ENCODE measurements at regions not wholly inside any gene's neighbourhood (a gene's known extent, or its start where the extent isn't known, plus 50 kb on each side); places are given as distances from the start of the nearest gene placed in this dataset.
"Not testable (repeated sequence)": the region's sequence is repeated elsewhere in the genome, so short reads cannot be mapped to it uniquely, and the experiment has no call there.

DNA sequence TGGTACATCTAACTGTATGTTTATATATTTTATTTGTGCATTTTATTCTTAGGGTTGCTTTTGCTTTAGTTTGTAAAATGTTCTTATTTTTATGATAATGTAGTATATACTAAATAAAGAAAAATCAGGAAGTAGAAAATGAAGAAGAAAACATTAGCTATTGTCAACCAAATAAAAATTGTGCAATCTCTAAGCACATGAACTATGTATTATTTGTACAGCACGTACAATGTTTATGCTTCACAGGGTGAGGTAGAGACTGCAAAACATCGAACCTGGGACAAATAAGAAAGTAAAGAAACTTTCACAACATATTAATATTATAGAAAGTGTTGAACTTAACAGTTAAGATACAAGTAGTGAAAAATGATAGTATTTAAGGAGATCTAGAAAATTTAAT is 123.0 kb downstream of the ZNF92 start:
- not testable (repeated sequence) for H3K9me3 Mint-ChIP-seq; H3K4me3 Mint-ChIP-seq; DNase-seq; ATAC-seq (replicated peaks); H3K36me3 Mint-ChIP-seq (ENCODE audit: insufficient read depth); H3K4me1 Mint-ChIP-seq (ENCODE audit: low read depth in 2 of 2); H3K27ac Mint-ChIP-seq
- peaks cover 4 to 29% of the 10 kb centered on the region in 2 donors for H3K27me3 Mint-ChIP-seq

- H3K27me3 Mint-ChIP-seq, result peaks cover 0 to 4% of the 10 kb centered on the region in 2 donors
- no peak for DNase-seq
- no peak overlapping the region for H3K27ac Mint-ChIP-seq
Observed at GRCh38 chr7:65503434-65504152, 129.9 kb downstream of the ZNF92 start.

GRCh38 chr7:65504504-65505319 is 131.1 kb downstream of the ZNF92 start:
- not testable (repeated sequence) for DNase-seq; H3K27me3 Mint-ChIP-seq; H3K9me3 Mint-ChIP-seq; ATAC-seq (replicated peaks); H3K4me1 Mint-ChIP-seq (ENCODE audit: low read depth in 2 of 2); H3K4me3 Mint-ChIP-seq; H3K36me3 Mint-ChIP-seq (ENCODE audit: insufficient read depth); H3K27ac Mint-ChIP-seq

More at GRCh38 chr7:65503434-65504152, 129.9 kb downstream of the ZNF92 start:
- H3K9me3 Mint-ChIP-seq, result no peaks in the 10 kb centered on the region
- no peaks in the 10 kb centered on the region for H3K36me3 Mint-ChIP-seq (ENCODE audit: insufficient read depth)
- H3K4me1 Mint-ChIP-seq (ENCODE audit: low read depth in 2 of 2), result no peaks in the 10 kb centered on the region
- H3K4me3 Mint-ChIP-seq, result no peak overlapping the region
- ATAC-seq (replicated peaks), result no peak

DNA sequence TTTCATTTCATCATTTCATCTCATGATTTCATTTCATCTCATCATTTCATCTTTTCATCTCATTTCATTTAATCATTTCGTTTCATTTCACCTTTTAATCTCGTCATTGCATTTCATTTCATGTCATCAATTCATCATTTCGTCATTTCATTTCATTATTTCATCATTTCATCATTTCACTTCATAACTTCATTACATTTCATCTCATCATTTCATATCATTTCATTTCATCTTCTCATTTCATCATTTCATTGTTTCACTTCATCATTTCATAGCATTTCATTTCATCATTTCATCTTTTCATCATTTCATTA is 131.6 kb downstream of the ZNF92 start:
- H3K4me1 Mint-ChIP-seq (ENCODE audit: low read depth in 2 of 2); H3K27ac Mint-ChIP-seq; ATAC-seq (replicated peaks); H3K9me3 Mint-ChIP-seq; DNase-seq; H3K4me3 Mint-ChIP-seq; H3K27me3 Mint-ChIP-seq; H3K36me3 Mint-ChIP-seq (ENCODE audit: insufficient read depth): not testable (repeated sequence)

- peaks cover 21 to 24% of the 10 kb centered on the region in 2 donors for H3K27me3 Mint-ChIP-seq
- peak overlapping the region; percentile 64 to 73 for H3K4me3 Mint-ChIP-seq
Observed at GRCh38 chr7:65508581-65509367, 135.1 kb downstream of the ZNF92 start.

GRCh38 chr7:65509368-65510186 is 135.9 kb downstream of the ZNF92 start:
- peaks cover 3 to 4% of the 10 kb centered on the region in 2 donors for H3K4me1 Mint-ChIP-seq (ENCODE audit: low read depth in 2 of 2)
- no peaks in the 10 kb centered on the region for H3K9me3 Mint-ChIP-seq
- H3K27ac Mint-ChIP-seq, result peak overlapping the region in 1 of 2 donors; percentile 76
- DNase-seq, result peak; percentile 9 to 18 (median 16)
- H3K36me3 Mint-ChIP-seq (ENCODE audit: insufficient read depth), result peaks cover 4% of the 10 kb centered on the region
- peaks cover 28 to 30% of the 10 kb centered on the region in 2 donors for H3K27me3 Mint-ChIP-seq
- peak; percentile 54 for ATAC-seq (replicated peaks)
- H3K4me3 Mint-ChIP-seq, result peak overlapping the region; percentile 64 to 73

More at GRCh38 chr7:65508581-65509367, 135.1 kb downstream of the ZNF92 start:
- not testable (repeated sequence) for H3K27ac Mint-ChIP-seq; H3K4me1 Mint-ChIP-seq (ENCODE audit: low read depth in 2 of 2); H3K36me3 Mint-ChIP-seq (ENCODE audit: insufficient read depth); DNase-seq; H3K9me3 Mint-ChIP-seq
- ATAC-seq (replicated peaks), result peak; percentile 49

GRCh38 chr7:65510187-65510538 is 136.5 kb downstream of the ZNF92 start:
- not testable (repeated sequence) for H3K36me3 Mint-ChIP-seq (ENCODE audit: insufficient read depth); ATAC-seq (replicated peaks); DNase-seq; H3K4me1 Mint-ChIP-seq (ENCODE audit: low read depth in 2 of 2); H3K9me3 Mint-ChIP-seq
- H3K27ac Mint-ChIP-seq, result peak overlapping the region in 1 of 2 donors; percentile 76
- peaks cover 28 to 33% of the 10 kb centered on the region in 2 donors for H3K27me3 Mint-ChIP-seq
- peak overlapping the region; percentile 64 to 73 for H3K4me3 Mint-ChIP-seq

- ATAC-seq (replicated peaks); H3K4me3 Mint-ChIP-seq; H3K27ac Mint-ChIP-seq; DNase-seq; H3K36me3 Mint-ChIP-seq (ENCODE audit: insufficient read depth); H3K27me3 Mint-ChIP-seq; H3K4me1 Mint-ChIP-seq (ENCODE audit: low read depth in 2 of 2); H3K9me3 Mint-ChIP-seq: not testable (repeated sequence)
Observed at GRCh38 chr7:65519751-65520150, 146.1 kb downstream of the ZNF92 start.

- not testable (repeated sequence) for H3K4me3 Mint-ChIP-seq; ATAC-seq (replicated peaks); H3K9me3 Mint-ChIP-seq; H3K36me3 Mint-ChIP-seq (ENCODE audit: insufficient read depth); H3K4me1 Mint-ChIP-seq (ENCODE audit: low read depth in 2 of 2); H3K27ac Mint-ChIP-seq; DNase-seq; H3K27me3 Mint-ChIP-seq
Observed at GRCh38 chr7:65545465-65546161, 172.0 kb downstream of the ZNF92 start.

DNA sequence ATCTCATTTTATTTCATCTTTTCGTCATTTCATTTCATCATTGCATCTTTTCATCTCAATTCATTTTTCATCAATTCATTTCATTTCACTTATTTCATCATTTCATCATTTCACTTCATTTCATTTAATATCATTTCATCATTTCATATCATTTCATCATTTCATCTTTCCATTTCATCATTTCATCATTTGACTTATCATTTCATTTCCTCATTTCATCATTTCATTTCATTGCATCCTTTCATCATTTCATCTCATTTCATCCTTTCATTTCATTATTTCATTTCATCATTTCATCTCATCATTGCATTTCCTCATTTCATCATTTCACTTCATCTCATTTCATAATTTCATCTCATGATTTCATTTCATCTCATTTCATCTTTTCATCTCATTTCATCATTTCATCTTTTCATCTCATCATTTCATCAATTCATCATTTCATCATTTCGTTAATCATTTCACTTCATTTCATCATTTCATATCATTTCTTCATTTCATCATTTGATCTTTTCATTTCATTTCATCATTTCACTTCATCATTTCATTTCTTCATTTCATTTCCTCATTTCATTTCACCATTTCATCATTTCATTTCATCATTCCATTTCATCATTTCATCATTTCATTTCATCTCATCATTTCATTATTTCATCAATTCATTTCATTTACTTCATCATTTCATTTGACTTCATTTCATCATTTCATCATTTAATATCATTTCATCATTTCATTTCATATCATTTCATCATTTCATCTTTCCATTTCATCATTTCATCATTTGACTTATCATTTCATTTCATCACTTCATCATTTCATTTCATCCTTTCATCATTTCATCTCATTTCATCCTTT is 176.2 kb downstream of the ZNF92 start:
- not testable (repeated sequence) for H3K27me3 Mint-ChIP-seq

DNA sequence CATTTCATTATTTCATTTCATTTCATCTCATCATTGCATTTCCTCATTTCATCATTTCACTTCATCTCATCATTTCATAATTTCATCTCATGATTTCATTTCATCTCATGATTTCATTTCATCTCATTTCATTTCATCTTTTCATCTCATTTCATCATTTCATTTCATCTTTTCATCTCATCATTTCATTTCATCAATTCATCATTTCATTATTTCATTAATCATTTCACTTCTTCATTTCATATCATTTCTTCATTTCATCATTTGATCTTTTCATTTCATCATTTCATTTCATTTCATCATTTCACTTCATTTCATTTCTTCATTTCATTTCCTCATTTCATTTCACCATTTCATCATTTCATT is 176.8 kb downstream of the ZNF92 start:
- not testable (repeated sequence) for H3K27me3 Mint-ChIP-seq; H3K27ac Mint-ChIP-seq; ATAC-seq (replicated peaks); H3K36me3 Mint-ChIP-seq (ENCODE audit: insufficient read depth); DNase-seq; H3K4me3 Mint-ChIP-seq; H3K4me1 Mint-ChIP-seq (ENCODE audit: low read depth in 2 of 2)
- H3K9me3 Mint-ChIP-seq, result peaks cover 2 to 11% of the 10 kb centered on the region in 2 donors

More for the DNA sequence above, 176.2 kb downstream of the ZNF92 start:
- H3K4me3 Mint-ChIP-seq; H3K36me3 Mint-ChIP-seq (ENCODE audit: insufficient read depth); H3K27ac Mint-ChIP-seq; H3K4me1 Mint-ChIP-seq (ENCODE audit: low read depth in 2 of 2); ATAC-seq (replicated peaks); DNase-seq: not testable (repeated sequence)
- H3K9me3 Mint-ChIP-seq, result peaks cover 2 to 11% of the 10 kb centered on the region in 2 donors

- H3K27me3 Mint-ChIP-seq; DNase-seq; H3K36me3 Mint-ChIP-seq (ENCODE audit: insufficient read depth); H3K4me3 Mint-ChIP-seq; ATAC-seq (replicated peaks); H3K4me1 Mint-ChIP-seq (ENCODE audit: low read depth in 2 of 2): not testable (repeated sequence)
- peaks cover 2 to 11% of the 10 kb centered on the region in 2 donors for H3K9me3 Mint-ChIP-seq
- H3K27ac Mint-ChIP-seq, result peak overlapping the region in 1 of 2 donors; percentile 77
Observed at GRCh38 chr7:65551042-65551441, 177.4 kb downstream of the ZNF92 start.

All from effector memory CD8-positive, alpha-beta T cell (primary cell).